Stimulated activated CD4-positive, alpha-beta T cell treated with anti-CD3 and anti-CD28 coated beads, Interleukin-4, amount 100 ng/mL, for 1 hour (primary cell): ENCODE measurements at regions not wholly inside any gene's neighbourhood (a gene's known extent, or its start where the extent isn't known, plus 50 kb on each side); places are given as distances from the start of the nearest gene placed in this dataset.
"Not testable (repeated sequence)": the region's sequence is repeated elsewhere in the genome, so short reads cannot be mapped to it uniquely, and the experiment has no call there.

Experiments
- DNase-seq: peaks from one replicate; pipeline ENCODE4 v3.0.0-alpha.2; 2020

GRCh38 chr17:16870253-16871245 lies 101.4 kb downstream of the TNFRSF13B start:
- DNase-seq = no peak

- not testable (repeated sequence) for DNase-seq
These were observed 102.2 kb downstream of the TNFRSF13B start for GRCh38 chr17:16869531-16870252.

GRCh38 chr17:16868616-16869015 lies 103.3 kb downstream of the TNFRSF13B start:
- not testable (repeated sequence) for DNase-seq

- not testable (repeated sequence) for DNase-seq
These were observed 104.4 kb downstream of the TNFRSF13B start for GRCh38 chr17:16867545-16867944.

GRCh38 chr17:16866841-16867240 lies 105.1 kb downstream of the TNFRSF13B start:
- not testable (repeated sequence) for DNase-seq

- DNase-seq = no peak
These were observed 105.5 kb downstream of the TNFRSF13B start for GRCh38 chr17:16866436-16866835.

- not testable (repeated sequence) for DNase-seq
These were observed 106.2 kb downstream of the TNFRSF13B start for GRCh38 chr17:16865704-16866103.

GRCh38 chr17:16865077-16865613 lies 106.8 kb downstream of the TNFRSF13B start:
- not testable (repeated sequence) for DNase-seq

- not testable (repeated sequence) for DNase-seq
These were observed 107.3 kb downstream of the TNFRSF13B start for GRCh38 chr17:16864462-16865076.

GRCh38 chr17:16861152-16861551 lies 110.8 kb downstream of the TNFRSF13B start:
- not testable (repeated sequence) for DNase-seq

- DNase-seq = not testable (repeated sequence)
These were observed 111.5 kb downstream of the TNFRSF13B start for GRCh38 chr17:16860467-16860866.

GRCh38 chr17:16859515-16859914 lies 112.4 kb downstream of the TNFRSF13B start:
- not testable (repeated sequence) for DNase-seq

GRCh38 chr17:16857746-16858145 lies 114.2 kb downstream of the TNFRSF13B start:
- DNase-seq = not testable (repeated sequence)

- not testable (repeated sequence) for DNase-seq
These were observed 115.1 kb downstream of the TNFRSF13B start for GRCh38 chr17:16856846-16857245.

GRCh38 chr17:16856171-16856570 lies 115.7 kb downstream of the TNFRSF13B start:
- not testable (repeated sequence) for DNase-seq

- not testable (repeated sequence) for DNase-seq
These were observed 117.3 kb downstream of the TNFRSF13B start for GRCh38 chr17:16854636-16855035.

- no peak for DNase-seq
These were observed 118.1 kb downstream of the TNFRSF13B start for GRCh38 chr17:16853661-16854320.

GRCh38 chr17:16849861-16850260 lies 122.1 kb downstream of the TNFRSF13B start:
- not testable (repeated sequence) for DNase-seq

- not testable (repeated sequence) for DNase-seq
These were observed 122.9 kb downstream of the TNFRSF13B start for GRCh38 chr17:16848997-16849396.

- not testable (repeated sequence) for DNase-seq
These were observed 126.8 kb downstream of the TNFRSF13B start for GRCh38 chr17:16845098-16845497.

GRCh38 chr17:16844669-16845068 lies 127.2 kb downstream of the TNFRSF13B start:
- DNase-seq = not testable (repeated sequence)

GRCh38 chr17:16843511-16843910 lies 128.4 kb downstream of the TNFRSF13B start:
- not testable (repeated sequence) for DNase-seq
